KMS-11 (cell line): ENCODE measurements at regions not wholly inside any gene's neighbourhood (a gene's known extent, or its start where the extent isn't known, plus 50 kb on each side); places are given as distances from the start of the nearest gene placed in this dataset.

Experiments
- H2AFZ ChIP-seq: fragments of 200-600 bp; sonication (generic); 2 replicates; pipeline ENCODE4 v1.6.1; 2016; ENCODE audit warnings: antibody characterized with exemption, mixed run types, low read depth
- H3K27ac ChIP-seq: fragments of 200-600 bp; sonication (generic); 2 replicates; pipeline ENCODE4 v1.6.1; 2016; ENCODE audit warnings: mild to moderate bottlenecking, mixed run types
- H3K27me3 ChIP-seq: fragments of 200-600 bp; sonication (generic); 2 replicates; pipeline ENCODE4 v1.6.1; 2017; ENCODE audit warnings: mild to moderate bottlenecking, low read depth, mixed run types, moderate library complexity; ENCODE audit not compliant: insufficient read depth
- H3K36me3 ChIP-seq: fragments of 200-600 bp; sonication (generic); 2 replicates; pipeline ENCODE4 v1.6.1; 2017; ENCODE audit warnings: mild to moderate bottlenecking, mixed run types; ENCODE audit not compliant: insufficient read depth
- H3K4me1 ChIP-seq: fragments of 200-600 bp; sonication (generic); 2 replicates; pipeline ENCODE4 v1.6.1; 2016; ENCODE audit warnings: mild to moderate bottlenecking, low read depth, mixed run types; ENCODE audit not compliant: poor library complexity, severe bottlenecking
- H3K4me2 ChIP-seq: fragments of 200-600 bp; sonication (generic); 2 replicates; pipeline ENCODE4 v1.7.0; 2016; ENCODE audit warnings: mild to moderate bottlenecking, mixed run types
- H3K4me3 ChIP-seq: fragments of 200-600 bp; sonication (generic); IDR thresholded peaks from 2 replicates; pipeline ENCODE4 v1.6.1; 2017; ENCODE audit warnings: low read depth, low read length, mixed read lengths; ENCODE audit not compliant: insufficient read depth
- H3K79me2 ChIP-seq: fragments of 200-600 bp; sonication (generic); 2 replicates; pipeline ENCODE4 v1.6.1; 2016; ENCODE audit warnings: low read depth, mixed run types; ENCODE audit not compliant: insufficient read depth
- H3K9ac ChIP-seq: fragments of 200-600 bp; sonication (generic); 2 replicates; pipeline ENCODE4 v1.6.1; 2016; ENCODE audit warnings: mild to moderate bottlenecking, mixed run types
- H4K20me1 ChIP-seq: fragments of 200-600 bp; sonication (generic); 2 replicates; pipeline ENCODE4 v1.6.1; 2016; ENCODE audit warnings: mild to moderate bottlenecking, mixed run types; ENCODE audit not compliant: insufficient read depth
- CTCF ChIP-seq: fragments of 200-600 bp; sonication (generic); conservative IDR thresholded peaks from 2 replicates; pipeline ENCODE4 v1.6.1; 2017; ENCODE audit warnings: low read depth, mild to moderate bottlenecking, antibody characterized with exemption, low read length, moderate library complexity, mixed read lengths

- Histone ChIP-seq H3K9ac (no peak overlapping the region), H3K27me3 (no peaks in the 10 kb centered on the region), H3K4me3 (no peak overlapping the region), H3K4me2 (no peak overlapping the region), H3K79me2 (no peaks in the 10 kb centered on the region), H3K36me3 (no peaks in the 10 kb centered on the region), H3K27ac (no peak overlapping the region), H3K4me1 (no peaks in the 10 kb centered on the region), H2AFZ (no peak overlapping the region), H4K20me1 (no peaks in the 10 kb centered on the region)
- no peak for TF ChIP-seq CTCF
Observed at GRCh38 chr11:128184981-128185380, 402.4 kb downstream of the ETS1 start.

DNA sequence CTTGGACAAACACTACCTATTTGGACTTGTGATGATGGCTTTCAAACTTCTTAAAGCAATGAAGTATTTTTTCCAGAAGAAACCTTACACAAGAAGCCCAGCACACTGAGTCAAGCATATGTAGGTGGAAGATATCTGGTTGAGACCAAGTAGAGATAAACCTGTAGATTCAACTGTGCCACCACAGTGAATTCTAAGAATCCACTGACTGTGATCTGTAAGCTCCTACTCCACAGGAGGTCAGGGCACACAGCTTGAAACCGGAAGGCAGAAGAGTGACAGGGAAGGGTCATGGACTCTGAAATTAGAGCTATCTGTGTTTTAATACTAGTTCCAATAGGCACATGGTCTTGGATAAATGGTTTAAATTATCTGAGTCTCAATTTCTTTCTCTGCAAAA, 404.5 kb downstream of the ETS1 start:
- no peaks in the 10 kb centered on the region for H3K79me2 ChIP-seq
- no peak overlapping the region for H3K9ac ChIP-seq

DNA sequence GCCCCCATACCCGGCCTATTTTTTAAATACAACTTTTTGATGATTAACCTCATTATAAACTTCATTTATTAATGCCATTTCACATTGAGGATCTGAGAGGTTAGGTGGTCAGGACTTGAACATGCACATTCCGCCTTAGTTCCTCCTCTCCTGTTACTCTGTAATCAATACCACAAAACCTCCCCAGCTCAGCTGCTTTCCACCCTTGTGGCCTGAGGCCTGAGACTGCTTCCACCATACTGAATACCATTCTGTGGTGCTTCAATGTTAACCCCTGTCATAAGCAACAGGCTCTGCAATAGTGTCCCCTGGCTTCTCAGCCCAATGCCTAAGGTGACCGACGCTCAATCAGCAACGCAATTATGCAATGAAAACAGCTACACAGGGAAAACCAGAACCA, 405.4 kb downstream of the ETS1 start:
- no peak overlapping the region for H3K4me2 ChIP-seq
- no peak overlapping the region for H3K27ac ChIP-seq
- H4K20me1 ChIP-seq, result no peaks in the 10 kb centered on the region
- no peak overlapping the region for H3K9ac ChIP-seq
- H3K4me1 ChIP-seq, result no peaks in the 10 kb centered on the region
- no peak for TF ChIP-seq CTCF
- no peaks in the 10 kb centered on the region for H3K79me2 ChIP-seq
- no peak overlapping the region for H2AFZ ChIP-seq
- no peaks in the 10 kb centered on the region for H3K36me3 ChIP-seq
- no peaks in the 10 kb centered on the region for H3K27me3 ChIP-seq
- H3K4me3 ChIP-seq, result no peak overlapping the region

More for the DNA sequence above, 404.5 kb downstream of the ETS1 start:
- TF ChIP-seq CTCF, result no peak
- H3K27ac ChIP-seq, result no peak overlapping the region
- no peaks in the 10 kb centered on the region for H3K27me3 ChIP-seq
- H3K4me2 ChIP-seq, result no peak overlapping the region
- no peaks in the 10 kb centered on the region for H3K4me1 ChIP-seq
- no peak overlapping the region for H3K4me3 ChIP-seq
- H4K20me1 ChIP-seq, result no peaks in the 10 kb centered on the region
- no peak overlapping the region for H2AFZ ChIP-seq
- no peaks in the 10 kb centered on the region for H3K36me3 ChIP-seq

- no peaks in the 10 kb centered on the region for H3K27me3 ChIP-seq
- no peak overlapping the region for H2AFZ ChIP-seq
- no peaks in the 10 kb centered on the region for H4K20me1 ChIP-seq
- H3K4me2 ChIP-seq, result no peak overlapping the region
- H3K4me1 ChIP-seq, result no peaks in the 10 kb centered on the region
- H3K4me3 ChIP-seq, result no peak overlapping the region
- TF ChIP-seq CTCF, result no peak
- H3K79me2 ChIP-seq, result no peaks in the 10 kb centered on the region
- no peak overlapping the region for H3K9ac ChIP-seq
- no peaks in the 10 kb centered on the region for H3K36me3 ChIP-seq
- no peak overlapping the region for H3K27ac ChIP-seq
Observed at GRCh38 chr11:128181088-128181480, 406.3 kb downstream of the ETS1 start.
